IPS-18c (cell line): ENCODE measurements at regions not wholly inside any gene's neighbourhood (a gene's known extent, or its start where the extent isn't known, plus 50 kb on each side); places are given as distances from the start of the nearest gene placed in this dataset.

Experiments
- H3K4me3 ChIP-seq: 2 replicates; pipeline ENCODE4 v1.7.0; 2013; ENCODE audit warnings: low read depth, mild to moderate bottlenecking, low read length, moderate library complexity; ENCODE audit not compliant: insufficient read depth
- H3K9me3 ChIP-seq: one replicate; pipeline ENCODE4 v1.6.1; 2013; ENCODE audit warnings: mild to moderate bottlenecking, low read length, moderate library complexity; ENCODE audit not compliant: control insufficient read depth, insufficient read depth

DNA sequence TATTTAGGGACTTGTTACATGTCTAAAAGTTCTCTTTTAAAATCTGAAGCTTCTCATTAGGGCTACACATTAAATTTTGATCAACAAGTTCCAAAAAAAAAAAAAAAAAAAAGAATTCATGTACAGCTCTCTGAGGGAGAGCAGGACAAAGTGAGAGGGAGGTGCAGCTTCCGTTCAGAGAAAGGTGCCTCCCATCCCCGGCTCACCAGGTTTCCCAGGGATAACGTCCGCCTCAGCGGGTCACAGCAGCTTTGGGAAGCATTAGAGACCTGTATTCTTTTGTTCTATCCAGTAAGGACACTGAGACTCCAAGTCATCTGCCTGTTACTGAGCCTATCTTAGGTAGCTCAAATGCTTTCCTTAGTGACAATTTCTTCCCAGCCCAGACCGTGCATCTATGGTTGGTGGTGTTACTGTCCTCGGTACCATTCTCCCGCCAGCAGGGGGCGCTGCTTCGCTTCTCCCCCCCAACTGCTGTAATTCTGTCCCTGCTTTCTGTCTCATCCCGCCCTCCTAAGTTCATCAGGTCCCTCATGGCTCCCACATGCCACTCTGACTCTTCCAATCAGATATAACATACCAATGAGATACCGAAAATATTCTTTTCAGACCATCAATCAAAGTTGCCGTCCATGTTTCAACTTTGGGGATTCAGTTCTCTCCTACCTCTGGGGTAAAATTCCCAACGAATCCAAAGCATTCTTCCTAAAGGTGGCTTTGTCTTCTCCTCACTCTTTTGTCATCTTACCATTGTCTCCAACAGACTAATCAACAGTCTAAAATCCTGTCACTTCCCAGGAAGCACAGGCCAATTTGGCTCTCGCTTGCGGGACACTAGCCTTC is 466.5 kb downstream of the METTL4 start:
- Histone ChIP-seq H3K4me3 (no peak overlapping the region), H3K9me3 (no peaks in the 10 kb centered on the region)

DNA sequence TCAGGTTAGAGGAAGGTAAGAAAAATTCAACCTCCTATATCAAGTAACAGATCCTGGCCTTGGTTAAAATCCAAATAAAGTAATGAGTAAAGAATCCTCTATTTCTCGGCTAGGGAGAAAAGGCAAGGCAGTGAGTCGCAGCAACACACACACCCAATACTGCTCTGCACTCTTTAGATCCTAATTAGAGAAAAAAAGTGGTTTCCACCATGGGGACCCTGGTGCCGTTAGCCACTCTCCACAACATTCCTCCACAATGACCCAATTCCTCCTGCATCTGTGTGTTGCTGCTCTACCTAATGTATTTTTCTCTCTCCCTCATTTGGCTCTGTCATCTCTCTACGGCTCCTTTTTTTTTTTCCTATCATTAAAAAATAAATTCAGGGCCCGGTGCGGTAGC is 462.7 kb downstream of the METTL4 start:
- no peaks in the 10 kb centered on the region for H3K9me3 ChIP-seq
- H3K4me3 ChIP-seq: no peak overlapping the region

DNA sequence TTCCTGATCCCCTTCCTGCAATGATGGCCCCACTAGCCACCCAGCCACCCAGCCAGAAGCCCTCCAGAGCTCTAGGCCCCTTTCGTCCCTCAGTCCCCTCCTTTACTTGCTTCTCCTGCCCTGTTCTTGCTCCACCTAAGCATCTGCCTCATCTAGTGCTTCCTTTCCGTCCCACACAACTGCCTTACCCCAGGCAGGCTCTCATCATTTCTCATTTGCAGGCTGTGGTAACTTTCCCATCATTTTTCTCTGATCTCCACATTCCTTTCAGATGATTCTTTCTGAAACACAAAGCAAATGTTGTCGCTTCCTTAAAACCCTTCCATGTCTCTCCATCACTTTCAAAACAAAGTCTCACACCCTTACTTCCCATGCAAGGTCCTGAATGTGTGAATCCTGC is 459.8 kb downstream of the METTL4 start:
- H3K4me3 ChIP-seq: no peak overlapping the region

DNA sequence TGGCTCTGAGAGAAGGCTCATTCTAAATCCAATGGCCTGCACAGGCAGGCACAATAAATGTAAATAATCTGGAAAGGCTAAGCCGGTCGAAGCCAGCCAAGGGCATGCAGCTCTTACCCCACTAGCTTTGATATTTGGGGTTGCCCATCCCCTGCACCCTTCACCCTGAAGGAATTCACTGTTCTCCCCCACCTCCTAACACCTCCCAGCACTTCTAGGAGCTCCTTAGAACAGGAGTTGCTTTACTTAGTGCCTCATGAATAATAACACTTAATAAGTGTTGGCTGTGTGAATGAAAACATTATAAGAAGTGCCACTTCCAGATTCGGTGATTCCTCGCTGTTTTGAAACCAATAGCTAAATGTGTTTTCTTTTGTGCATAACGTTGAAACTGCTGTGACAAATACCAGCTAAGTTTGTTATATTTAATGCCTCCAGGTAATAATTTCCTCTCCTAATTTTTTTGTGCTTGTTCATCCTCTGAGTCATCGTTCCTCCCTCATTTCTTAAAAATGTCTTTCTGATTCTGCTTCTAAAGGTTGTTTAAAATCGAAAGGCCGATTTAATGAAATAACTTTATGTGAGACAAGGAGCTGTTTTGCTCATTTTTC is 458.8 kb downstream of the METTL4 start:
- no peaks in the 10 kb centered on the region for H3K9me3 ChIP-seq
- no peak overlapping the region for H3K4me3 ChIP-seq

More for the DNA sequence above, 459.8 kb downstream of the METTL4 start:
- no peaks in the 10 kb centered on the region for H3K9me3 ChIP-seq

DNA sequence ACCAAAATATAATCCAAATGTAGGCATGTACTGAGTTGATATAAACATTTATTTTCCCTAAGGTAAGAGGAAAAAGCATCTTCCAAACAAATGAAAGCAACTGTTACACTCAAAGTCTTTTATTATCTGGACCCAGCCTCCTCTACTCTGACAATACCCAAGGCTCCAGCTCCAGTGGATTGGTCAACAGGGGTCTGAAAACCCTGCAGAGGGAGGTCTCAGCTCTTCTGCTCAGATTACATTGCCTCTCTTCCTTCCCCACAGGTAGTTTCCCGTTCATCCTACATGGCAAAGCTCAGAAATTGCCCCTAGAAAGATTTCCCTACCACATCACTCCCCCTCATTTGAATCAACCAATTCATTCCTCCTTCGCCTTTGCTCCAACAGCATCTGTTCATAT is 457.0 kb downstream of the METTL4 start:
- H3K9me3 ChIP-seq: no peaks in the 10 kb centered on the region

DNA sequence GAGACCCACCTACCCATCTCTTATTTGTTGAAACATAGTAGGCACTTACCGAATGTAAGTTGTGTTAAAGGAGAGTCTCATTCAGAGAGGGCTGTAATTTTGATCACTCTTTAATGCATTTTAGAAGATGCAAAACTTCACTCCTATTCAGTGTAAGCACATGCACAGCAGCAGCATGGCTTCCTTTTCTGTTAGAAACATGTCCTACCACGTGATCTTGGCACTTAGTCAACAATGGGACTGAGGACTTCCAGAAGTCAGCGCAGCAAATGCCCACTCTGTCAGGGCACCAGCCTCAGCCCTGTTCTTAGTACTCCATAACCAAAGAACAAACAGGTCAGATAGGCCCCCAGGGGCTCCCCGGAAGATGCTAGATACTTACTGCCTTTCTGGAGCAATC is 456.5 kb downstream of the METTL4 start:
- H3K4me3 ChIP-seq: no peak overlapping the region
- no peaks in the 10 kb centered on the region for H3K9me3 ChIP-seq

More for the DNA sequence above, 457.0 kb downstream of the METTL4 start:
- no peak overlapping the region for H3K4me3 ChIP-seq

- no peak overlapping the region for H3K4me3 ChIP-seq
- no peaks in the 10 kb centered on the region for H3K9me3 ChIP-seq
Observed at GRCh38 chr18:2121224-2121623, 450.1 kb downstream of the METTL4 start.

GRCh38 chr18:2123077-2123476 is 448.2 kb downstream of the METTL4 start:
- Histone ChIP-seq H3K4me3 (no peak overlapping the region), H3K9me3 (no peaks in the 10 kb centered on the region)

DNA sequence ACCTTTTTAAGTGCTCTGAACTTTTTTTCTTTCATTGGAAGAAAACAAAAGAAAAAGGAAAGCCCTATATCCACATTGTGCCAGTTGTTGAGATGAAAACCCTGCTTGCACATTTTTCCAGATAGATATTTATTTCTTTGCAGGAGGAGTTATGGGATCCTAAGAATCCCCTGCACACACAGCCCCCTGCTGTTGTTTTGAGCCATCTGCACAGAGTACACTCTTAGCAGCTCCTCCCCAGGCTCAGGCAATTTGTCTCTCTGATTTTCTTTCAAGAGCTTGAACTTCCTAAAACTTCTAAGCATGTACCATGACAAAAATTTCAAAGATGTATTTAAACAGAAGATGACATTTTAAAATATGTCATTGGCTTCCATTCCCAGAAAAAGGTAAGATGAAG is 436.9 kb downstream of the METTL4 start:
- Histone ChIP-seq H3K9me3 (no peaks in the 10 kb centered on the region), H3K4me3 (no peak overlapping the region)

- H3K9me3 ChIP-seq: no peaks in the 10 kb centered on the region
- H3K4me3 ChIP-seq: no peak overlapping the region
Observed at GRCh38 chr18:2135309-2135708, 436.0 kb downstream of the METTL4 start.

- Histone ChIP-seq H3K4me3 (no peak overlapping the region), H3K9me3 (no peaks in the 10 kb centered on the region)
Observed at GRCh38 chr18:2138552-2138951, 432.8 kb downstream of the METTL4 start.

DNA sequence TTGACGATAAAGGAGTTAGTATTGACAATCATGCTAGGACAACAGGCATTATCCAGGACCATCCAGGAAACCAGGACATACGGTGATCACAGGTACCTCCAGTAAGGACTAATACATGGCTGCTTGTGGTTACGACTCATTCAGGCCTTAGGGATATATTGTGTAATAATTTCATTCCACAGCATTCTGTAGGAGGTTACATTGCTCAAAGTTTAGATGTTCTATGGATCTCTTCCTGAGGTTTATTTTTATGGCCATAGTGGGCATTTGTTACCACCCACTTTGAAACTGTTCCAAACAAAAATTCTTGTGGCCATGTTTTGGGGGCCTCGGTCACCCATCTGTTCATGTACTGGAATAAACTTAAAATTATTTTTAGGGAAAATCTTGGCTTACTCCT is 431.6 kb downstream of the METTL4 start:
- H3K4me3 ChIP-seq: no peak overlapping the region
- no peaks in the 10 kb centered on the region for H3K9me3 ChIP-seq

- H3K9me3 ChIP-seq: no peaks in the 10 kb centered on the region
- H3K4me3 ChIP-seq: no peak overlapping the region
Observed at GRCh38 chr18:2143636-2144035, 427.7 kb downstream of the METTL4 start.

DNA sequence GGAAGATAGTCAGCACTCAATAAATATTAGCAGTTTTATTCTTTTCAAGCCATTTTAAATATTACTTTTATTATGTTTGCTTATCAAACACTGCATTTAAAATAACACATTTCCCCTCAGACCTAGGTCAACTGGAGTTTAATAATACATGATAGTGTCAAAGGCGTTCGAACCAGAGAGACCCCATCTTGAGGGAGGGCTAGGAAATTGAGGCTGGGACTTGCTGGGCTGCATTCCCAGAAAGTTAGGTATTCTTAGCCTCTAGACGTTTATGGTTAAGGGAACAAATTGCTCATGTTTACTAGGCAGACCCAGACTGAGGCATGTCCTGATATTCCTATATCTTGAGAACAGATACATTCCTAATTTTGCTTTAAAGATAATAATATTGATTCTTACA is 426.5 kb downstream of the METTL4 start:
- Histone ChIP-seq H3K4me3 (no peak overlapping the region), H3K9me3 (no peaks in the 10 kb centered on the region)

GRCh38 chr18:2146092-2146491 is 425.2 kb downstream of the METTL4 start:
- H3K4me3 ChIP-seq: no peak overlapping the region
- no peaks in the 10 kb centered on the region for H3K9me3 ChIP-seq

GRCh38 chr18:2146754-2147153 is 424.6 kb downstream of the METTL4 start:
- Histone ChIP-seq H3K4me3 (no peak overlapping the region), H3K9me3 (no peaks in the 10 kb centered on the region)

DNA sequence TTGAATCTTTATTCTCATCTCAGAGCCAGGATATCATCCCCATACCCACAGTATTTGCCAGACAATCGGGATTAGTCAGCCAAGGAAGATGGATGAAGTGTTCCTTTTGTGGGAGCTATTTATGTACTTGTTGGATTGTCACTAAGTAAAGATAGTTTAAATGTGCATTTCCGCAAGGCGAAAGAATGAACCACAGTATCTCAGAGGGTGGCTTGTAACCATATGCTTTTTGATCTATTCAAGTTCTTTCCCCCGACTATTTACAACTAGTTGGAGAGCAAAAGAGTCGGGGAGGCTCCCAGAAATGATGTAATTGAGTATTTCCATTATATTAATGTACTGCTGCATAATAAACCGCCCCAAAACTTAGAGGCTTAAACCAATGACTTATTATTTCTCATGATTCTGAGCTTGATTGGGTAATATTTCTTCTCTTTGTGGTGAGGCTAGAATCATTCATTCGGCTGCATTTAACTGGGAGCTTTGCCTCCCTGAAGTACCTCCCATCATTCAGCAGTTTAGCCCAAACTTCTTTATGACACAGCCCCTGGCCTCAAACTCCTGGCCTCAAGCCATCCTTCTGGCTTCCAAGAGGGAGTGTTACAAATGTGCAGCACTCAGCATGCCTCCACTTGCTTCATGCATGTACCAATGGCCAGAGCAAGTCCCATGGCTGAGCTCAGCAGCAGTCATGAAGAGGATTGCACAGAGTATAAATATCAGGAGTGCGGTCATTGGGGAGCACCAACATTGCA is 423.7 kb downstream of the METTL4 start:
- Histone ChIP-seq H3K9me3 (no peaks in the 10 kb centered on the region), H3K4me3 (no peak overlapping the region)

DNA sequence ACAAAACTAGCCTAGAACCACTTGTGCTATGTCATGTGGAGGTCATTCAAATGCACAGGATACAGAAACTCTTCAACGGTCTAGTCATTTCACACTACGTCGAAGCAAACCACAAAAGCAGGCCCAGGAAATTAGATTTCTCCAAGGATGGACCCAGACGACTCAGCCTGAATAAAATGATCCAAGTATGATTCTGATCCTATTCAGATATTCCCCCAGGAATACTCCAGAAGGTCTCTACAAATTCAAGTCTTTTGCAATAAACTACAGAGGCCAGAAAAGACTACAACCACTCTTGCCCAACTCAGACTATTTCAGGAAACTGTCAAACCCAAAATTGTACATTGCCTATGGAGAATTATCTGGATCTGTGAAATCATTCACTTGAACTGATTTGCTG is 422.5 kb downstream of the METTL4 start:
- H3K4me3 ChIP-seq: no peak overlapping the region
- no peaks in the 10 kb centered on the region for H3K9me3 ChIP-seq
